Activated naive CD8-positive, alpha-beta T cell treated with anti-CD3 and anti-CD28 coated beads, Interleukin-2, amount 50 U/mL, for 24 hours (primary cell): ENCODE measurements at regions not wholly inside any gene's neighbourhood (a gene's known extent, or its start where the extent isn't known, plus 50 kb on each side); places are given as distances from the start of the nearest gene placed in this dataset.

Experiments
- ATAC-seq: fragments of 150-1000 bp; cut with Tn5 transposase; one replicate; pipeline ENCODE4 v1.10.0; 2021
- DNase-seq: peaks from one replicate; pipeline ENCODE4 v3.0.0; 2021
- H3K27ac Mint-ChIP-seq: one replicate; pipeline ENCODE4 v1.8.0; 2021; ENCODE audit warnings: mild to moderate bottlenecking, mixed read lengths
- H3K27me3 Mint-ChIP-seq: one replicate; pipeline ENCODE4 v1.8.0; 2021; ENCODE audit warnings: mixed read lengths
- H3K36me3 Mint-ChIP-seq: one replicate; pipeline ENCODE4 v1.8.0; 2021; ENCODE audit warnings: low read depth, mixed read lengths
- H3K4me1 Mint-ChIP-seq: one replicate; pipeline ENCODE4 v1.8.0; 2021; ENCODE audit warnings: mixed read lengths
- H3K4me3 Mint-ChIP-seq: one replicate; pipeline ENCODE4 v1.8.0; 2021; ENCODE audit warnings: mild to moderate bottlenecking, moderate library complexity, mixed read lengths
- H3K9me3 Mint-ChIP-seq: one replicate; pipeline ENCODE4 v1.8.0; 2021; ENCODE audit warnings: mixed read lengths

DNA sequence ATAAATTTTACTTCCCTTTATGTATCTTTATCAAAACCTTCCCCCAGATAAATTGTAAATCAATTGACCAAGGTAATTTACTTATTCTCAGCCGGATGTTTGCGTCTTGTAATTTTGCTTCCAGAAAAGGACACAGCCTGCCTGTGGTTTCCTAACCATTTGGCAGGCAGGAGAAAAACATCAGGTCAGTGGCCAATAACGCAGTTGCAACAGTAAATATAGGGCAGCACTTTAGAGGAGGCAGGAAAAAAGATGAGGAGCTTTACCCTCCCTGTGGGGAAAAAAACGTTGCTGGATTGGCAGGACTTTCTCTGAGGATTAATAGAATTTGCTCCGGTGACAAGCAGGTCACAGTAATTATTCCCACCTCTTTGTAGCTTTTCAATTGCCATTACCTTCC, 2618.1 kb downstream of the ARAP2 start:
- Mint-ChIP-seq H3K4me3 (no peak overlapping the region), H3K9me3 (peaks cover 22% of the 10 kb centered on the region), H3K27me3 (no peaks in the 10 kb centered on the region), H3K36me3 (no peaks in the 10 kb centered on the region), H3K4me1 (no peaks in the 10 kb centered on the region), H3K27ac (no peak overlapping the region)
- DNase-seq: no peak
- no peak for ATAC-seq

DNA sequence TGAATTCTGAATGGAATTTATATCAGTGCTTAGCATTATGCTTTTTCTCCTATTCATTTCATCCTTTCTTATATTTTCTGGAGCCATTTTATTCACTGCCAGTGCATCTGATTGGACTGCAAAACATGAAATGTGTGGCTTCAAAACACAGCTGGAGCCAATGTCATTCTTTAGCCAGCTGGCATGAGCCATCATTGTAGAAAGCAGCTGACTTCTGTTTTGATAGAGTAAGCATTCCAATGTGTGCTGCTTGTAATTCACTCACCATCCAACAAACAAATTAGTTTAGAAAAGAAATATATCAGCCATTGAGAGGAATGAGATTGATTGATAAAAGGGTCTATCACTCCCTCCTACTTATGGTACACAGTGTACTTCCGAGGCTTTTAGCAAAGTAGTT, 2616.0 kb downstream of the ARAP2 start:
- H3K27me3 Mint-ChIP-seq: no peaks in the 10 kb centered on the region
- ATAC-seq (no peak), DNase-seq (no peak)
- no peak overlapping the region for H3K4me3 Mint-ChIP-seq
- no peak overlapping the region for H3K27ac Mint-ChIP-seq
- H3K4me1 Mint-ChIP-seq: no peaks in the 10 kb centered on the region
- no peaks in the 10 kb centered on the region for H3K36me3 Mint-ChIP-seq
- H3K9me3 Mint-ChIP-seq: peaks cover 17% of the 10 kb centered on the region

DNA sequence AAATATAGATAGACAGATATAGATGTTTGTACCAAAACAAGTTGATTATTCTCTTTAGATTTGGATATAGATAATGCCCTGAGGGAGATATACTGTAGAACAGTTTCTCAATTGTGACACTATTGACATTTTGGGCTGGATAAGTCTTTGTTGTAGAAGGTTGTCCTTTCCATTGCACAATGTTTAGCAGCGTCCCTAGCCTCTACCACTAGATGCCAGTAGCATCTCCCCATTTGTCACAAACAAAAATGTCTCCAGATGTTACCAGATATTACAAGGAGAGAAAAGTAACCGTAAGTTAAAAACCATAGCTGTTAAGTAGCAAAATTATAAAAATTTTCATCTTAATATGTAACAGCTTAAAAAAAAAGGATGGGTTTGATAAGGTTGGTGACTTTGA, 2595.3 kb downstream of the ARAP2 start:
- peaks cover 15% of the 10 kb centered on the region for H3K9me3 Mint-ChIP-seq
- no peak overlapping the region for H3K4me3 Mint-ChIP-seq
- H3K36me3 Mint-ChIP-seq: no peaks in the 10 kb centered on the region
- ATAC-seq (no peak), DNase-seq (no peak)
- H3K27me3 Mint-ChIP-seq: no peaks in the 10 kb centered on the region
- no peak overlapping the region for H3K27ac Mint-ChIP-seq
- no peaks in the 10 kb centered on the region for H3K4me1 Mint-ChIP-seq

DNA sequence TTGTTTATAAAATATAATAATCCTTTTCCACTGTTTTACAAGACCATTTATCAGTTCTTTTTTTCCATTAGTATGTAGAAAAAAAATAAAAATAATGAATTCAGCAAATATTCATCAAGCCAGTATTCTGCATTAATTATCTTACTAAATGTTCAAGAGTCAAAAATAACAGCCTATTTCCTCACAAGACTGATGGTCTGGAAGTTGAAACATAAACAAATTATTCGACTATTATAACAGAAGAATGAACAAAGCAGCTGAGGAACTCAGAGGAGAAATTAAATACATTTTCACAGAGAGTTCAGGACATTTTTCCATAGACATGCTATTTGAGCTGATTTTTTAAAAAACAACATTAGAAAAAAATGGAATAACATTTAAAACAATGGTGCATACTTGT, 2594.8 kb downstream of the ARAP2 start:
- H3K4me1 Mint-ChIP-seq: no peaks in the 10 kb centered on the region
- ATAC-seq (no peak), DNase-seq (no peak)
- H3K27ac Mint-ChIP-seq: no peak overlapping the region
- no peak overlapping the region for H3K4me3 Mint-ChIP-seq
- H3K36me3 Mint-ChIP-seq: no peaks in the 10 kb centered on the region
- H3K9me3 Mint-ChIP-seq: peaks cover 15% of the 10 kb centered on the region
- H3K27me3 Mint-ChIP-seq: no peaks in the 10 kb centered on the region

DNA sequence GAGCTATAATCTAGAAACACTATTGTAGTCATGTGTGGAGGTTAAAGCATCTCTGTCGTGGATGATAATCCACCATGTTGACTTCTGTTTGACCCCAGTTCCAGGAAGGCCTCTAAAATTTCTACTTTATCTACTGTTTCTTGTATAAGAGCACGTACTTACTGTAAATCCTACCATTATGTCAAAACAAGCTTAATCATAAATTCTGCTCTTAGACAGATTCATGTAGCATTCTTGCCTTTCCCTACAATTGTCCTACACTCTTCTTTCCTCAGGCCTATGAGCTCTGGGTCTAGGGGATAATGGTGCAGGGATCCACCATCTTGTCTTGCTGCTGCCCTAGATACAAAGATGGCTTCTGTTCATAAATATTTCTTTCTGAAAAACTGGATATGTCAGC, 2594.3 kb downstream of the ARAP2 start:
- no peak overlapping the region for H3K27ac Mint-ChIP-seq
- DNase-seq (no peak), ATAC-seq (no peak)
- H3K9me3 Mint-ChIP-seq: peaks cover 15% of the 10 kb centered on the region
- H3K4me1 Mint-ChIP-seq: no peaks in the 10 kb centered on the region
- H3K36me3 Mint-ChIP-seq: no peaks in the 10 kb centered on the region
- H3K4me3 Mint-ChIP-seq: no peak overlapping the region
- no peaks in the 10 kb centered on the region for H3K27me3 Mint-ChIP-seq

DNA sequence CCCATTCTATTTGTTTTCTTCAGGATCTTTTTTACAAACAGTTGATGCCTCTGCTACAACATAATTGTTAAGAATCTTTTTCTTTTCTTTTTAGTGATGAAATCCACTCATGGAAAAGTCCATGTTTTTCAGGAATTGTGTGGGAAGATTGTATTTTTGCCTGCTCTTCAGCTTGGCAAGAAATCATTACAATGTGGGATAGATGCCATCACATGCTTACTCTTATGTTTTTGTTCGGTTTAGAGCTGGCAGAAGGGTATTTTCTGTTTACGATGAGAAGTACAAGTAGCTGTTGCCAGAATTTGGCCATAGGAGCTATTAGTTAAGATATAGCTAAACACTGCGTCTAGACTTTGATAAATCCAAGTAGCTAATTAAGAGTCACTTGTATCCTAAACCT, 2585.3 kb downstream of the ARAP2 start:
- no peak for ATAC-seq
- no peak for DNase-seq
- H3K4me3 Mint-ChIP-seq: no peak overlapping the region
- no peaks in the 10 kb centered on the region for H3K36me3 Mint-ChIP-seq
- no peaks in the 10 kb centered on the region for H3K4me1 Mint-ChIP-seq
- no peak overlapping the region for H3K27ac Mint-ChIP-seq
- no peaks in the 10 kb centered on the region for H3K27me3 Mint-ChIP-seq
- H3K9me3 Mint-ChIP-seq: peaks cover 19% of the 10 kb centered on the region

DNA sequence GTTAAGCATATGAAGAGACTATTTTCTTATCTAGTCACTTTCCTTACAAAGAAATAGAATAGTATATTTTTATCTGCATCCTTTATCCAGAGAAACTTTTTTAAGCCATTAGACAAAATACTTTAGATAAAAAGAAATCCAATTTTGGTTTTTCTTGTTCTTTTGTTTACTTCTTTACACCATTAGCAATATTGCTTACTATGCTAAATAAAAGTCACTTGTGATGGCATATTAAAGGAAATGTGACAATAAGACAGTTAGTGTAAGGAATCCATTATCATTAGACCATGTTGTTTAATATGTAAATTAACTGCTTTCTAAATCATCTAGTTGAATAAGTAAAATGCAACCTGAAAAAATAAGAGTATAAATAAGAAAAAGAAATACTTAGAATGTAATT, 2582.7 kb downstream of the ARAP2 start:
- ATAC-seq (no peak), DNase-seq (no peak)
- Mint-ChIP-seq H3K4me1 (no peaks in the 10 kb centered on the region), H3K9me3 (peaks cover 40% of the 10 kb centered on the region), H3K27ac (no peak overlapping the region), H3K36me3 (no peaks in the 10 kb centered on the region), H3K27me3 (no peaks in the 10 kb centered on the region), H3K4me3 (no peak overlapping the region)

DNA sequence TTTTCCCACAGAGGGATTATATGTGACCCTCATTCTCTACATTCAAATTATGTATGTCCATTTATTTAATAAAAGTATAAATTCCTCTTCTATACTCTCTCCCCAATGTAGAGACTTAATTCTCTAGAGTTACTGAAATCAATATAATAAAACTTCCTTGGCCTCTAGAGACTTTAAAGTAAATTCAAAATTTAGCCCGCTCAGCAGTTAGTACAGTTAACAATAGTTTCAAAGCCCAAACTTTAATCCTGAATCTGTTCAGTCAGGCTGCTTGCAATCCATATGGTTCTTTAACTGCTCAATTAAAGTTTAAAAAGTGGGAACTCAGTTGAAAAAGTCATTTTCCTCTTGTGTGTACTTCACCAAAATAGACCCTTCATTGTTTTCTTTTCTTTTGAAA, 2558.4 kb downstream of the ARAP2 start:
- Mint-ChIP-seq H3K27me3 (no peaks in the 10 kb centered on the region), H3K36me3 (no peaks in the 10 kb centered on the region), H3K4me3 (no peak overlapping the region), H3K9me3 (peaks cover 13% of the 10 kb centered on the region), H3K4me1 (no peaks in the 10 kb centered on the region), H3K27ac (no peak overlapping the region)
- ATAC-seq (no peak), DNase-seq (no peak)

DNA sequence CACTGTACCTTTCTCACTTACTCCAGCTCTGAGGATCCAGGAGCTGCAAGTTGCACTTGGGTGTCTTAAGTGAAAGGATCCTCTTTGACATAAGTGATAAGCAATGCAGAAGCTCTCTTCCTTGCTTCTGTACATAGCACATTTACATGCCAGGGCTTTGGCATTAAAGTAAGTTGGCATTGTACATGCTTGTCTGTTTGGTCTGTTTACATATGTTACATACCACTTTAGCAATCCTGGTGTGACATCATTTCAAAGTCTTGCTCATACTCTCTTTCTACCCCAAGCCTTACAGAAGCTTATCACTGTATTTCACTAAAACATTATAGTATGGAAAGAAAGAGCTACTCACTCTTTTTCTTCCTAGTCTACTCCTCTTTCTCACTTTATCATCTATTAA, 2548.3 kb downstream of the ARAP2 start:
- H3K9me3 Mint-ChIP-seq: peaks cover 8% of the 10 kb centered on the region
- no peak overlapping the region for H3K27ac Mint-ChIP-seq
- H3K36me3 Mint-ChIP-seq: no peaks in the 10 kb centered on the region
- no peak overlapping the region for H3K4me3 Mint-ChIP-seq
- no peak for ATAC-seq
- no peaks in the 10 kb centered on the region for H3K4me1 Mint-ChIP-seq
- no peaks in the 10 kb centered on the region for H3K27me3 Mint-ChIP-seq
- DNase-seq: no peak

DNA sequence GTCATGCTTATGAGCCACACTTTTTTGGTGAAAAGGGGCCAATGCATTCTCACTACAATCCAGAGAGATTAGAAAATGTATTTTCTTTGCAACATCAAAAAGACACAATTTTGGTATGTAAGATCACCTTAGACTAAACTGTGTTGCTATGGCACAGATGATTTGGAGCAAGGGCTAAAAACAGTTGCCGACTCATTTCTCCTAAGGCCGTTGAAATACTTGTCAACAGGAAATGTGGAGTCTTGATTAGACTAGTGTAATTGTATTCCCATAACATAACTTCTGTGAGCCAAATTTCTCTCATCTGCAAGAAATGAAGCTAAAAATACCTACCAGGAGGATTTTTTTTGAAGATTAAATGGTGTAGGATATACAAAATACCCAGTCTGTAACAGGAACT, 2547.7 kb downstream of the ARAP2 start:
- H3K36me3 Mint-ChIP-seq: no peaks in the 10 kb centered on the region
- H3K27me3 Mint-ChIP-seq: no peaks in the 10 kb centered on the region
- ATAC-seq (no peak), DNase-seq (no peak)
- H3K4me1 Mint-ChIP-seq: no peaks in the 10 kb centered on the region
- peaks cover 9% of the 10 kb centered on the region for H3K9me3 Mint-ChIP-seq
- no peak overlapping the region for H3K4me3 Mint-ChIP-seq
- H3K27ac Mint-ChIP-seq: no peak overlapping the region

DNA sequence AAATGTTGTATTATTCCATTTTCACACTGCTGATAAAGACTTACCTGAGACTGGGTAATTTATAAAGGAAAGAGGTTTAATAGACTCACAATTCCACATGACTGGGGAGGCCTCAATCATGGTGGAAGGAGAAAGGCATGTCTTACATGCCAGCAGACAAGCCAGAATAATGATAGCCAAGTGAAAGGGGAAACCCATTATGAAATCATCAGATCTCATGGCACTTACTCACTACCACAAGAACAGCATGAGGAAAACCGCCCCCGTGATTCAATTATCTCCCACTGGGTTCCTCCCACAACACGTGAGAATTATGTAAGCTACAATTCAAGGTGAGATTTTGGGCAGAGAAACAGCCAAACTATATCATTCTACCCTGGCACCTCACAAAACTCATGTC, 2535.1 kb downstream of the ARAP2 start:
- Mint-ChIP-seq H3K4me3 (no peak overlapping the region), H3K27me3 (no peaks in the 10 kb centered on the region), H3K9me3 (peaks cover 21% of the 10 kb centered on the region), H3K4me1 (no peaks in the 10 kb centered on the region), H3K36me3 (no peaks in the 10 kb centered on the region), H3K27ac (no peak overlapping the region)
- ATAC-seq (no peak), DNase-seq (no peak)

DNA sequence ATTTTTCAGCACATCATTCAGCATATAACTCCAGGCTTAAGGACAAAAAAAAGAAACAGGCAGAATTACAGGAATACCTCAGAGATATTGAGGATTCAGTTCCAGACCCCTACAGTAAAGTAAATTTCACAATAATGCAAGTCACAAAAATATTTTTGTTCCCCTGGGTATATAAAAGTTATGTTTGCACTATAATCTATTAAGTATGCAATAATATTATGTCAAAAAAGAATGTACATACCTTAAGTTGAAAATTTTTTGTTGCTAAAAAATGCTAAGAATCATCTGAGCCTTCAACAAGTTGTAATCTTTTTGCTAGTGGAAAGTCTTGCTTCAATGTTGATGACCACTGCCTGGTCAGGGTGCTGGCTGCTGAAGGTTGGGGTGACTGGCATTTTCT, 2532.5 kb downstream of the ARAP2 start:
- ATAC-seq (no peak), DNase-seq (no peak)
- Mint-ChIP-seq H3K36me3 (no peaks in the 10 kb centered on the region), H3K4me3 (no peak overlapping the region), H3K27ac (no peak overlapping the region), H3K27me3 (no peaks in the 10 kb centered on the region), H3K9me3 (peaks cover 21% of the 10 kb centered on the region), H3K4me1 (no peaks in the 10 kb centered on the region)

DNA sequence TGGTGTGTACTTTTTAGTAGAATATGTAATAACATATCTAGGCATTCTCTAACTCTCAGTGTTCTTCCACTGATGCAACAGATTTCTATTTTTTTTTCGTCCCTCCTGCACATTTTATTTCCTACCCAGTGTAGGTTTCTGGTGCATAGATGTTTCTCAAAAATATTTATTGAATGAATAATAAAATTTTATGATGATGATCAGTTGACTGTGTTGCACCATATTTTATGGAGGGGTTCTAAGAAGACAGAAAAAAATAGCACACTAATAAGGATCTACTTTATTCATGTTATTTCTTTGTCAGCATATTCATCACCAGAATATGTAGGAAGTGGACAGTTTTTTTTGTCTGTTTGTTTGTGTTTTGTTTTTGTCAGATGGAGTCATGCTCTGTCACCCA, 2529.3 kb downstream of the ARAP2 start:
- Mint-ChIP-seq H3K9me3 (peaks cover 14% of the 10 kb centered on the region), H3K27ac (no peak overlapping the region), H3K4me3 (no peak overlapping the region), H3K27me3 (no peaks in the 10 kb centered on the region), H3K36me3 (no peaks in the 10 kb centered on the region), H3K4me1 (no peaks in the 10 kb centered on the region)
- no peak for ATAC-seq
- no peak for DNase-seq

DNA sequence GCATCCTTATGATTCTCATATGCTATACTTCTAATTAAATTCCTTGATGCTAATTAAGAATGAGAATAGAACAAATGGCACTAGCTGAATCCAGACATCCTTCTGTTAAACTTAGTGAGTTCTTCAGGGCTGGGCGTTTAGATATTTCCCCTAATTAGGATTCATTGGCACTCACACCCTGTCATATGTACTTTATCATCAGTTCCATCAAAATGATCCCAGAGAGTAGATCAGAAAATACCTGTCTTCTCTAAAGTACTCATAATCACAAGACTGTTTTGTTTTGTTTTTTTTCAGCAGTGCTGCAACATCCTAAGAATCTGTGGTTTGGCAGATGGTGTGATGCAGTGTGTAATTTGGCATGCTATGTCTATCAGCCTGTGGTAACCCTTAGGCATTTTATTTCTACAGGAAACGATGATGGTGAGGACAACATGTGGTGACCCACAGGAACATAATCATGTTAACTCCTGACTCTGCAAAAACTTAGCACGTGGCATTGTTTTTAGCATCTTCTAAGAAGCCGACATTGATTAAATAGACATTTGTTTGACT, 2528.4 kb downstream of the ARAP2 start:
- peaks cover 7% of the 10 kb centered on the region for H3K9me3 Mint-ChIP-seq
- DNase-seq: no peak
- no peak overlapping the region for H3K4me3 Mint-ChIP-seq

DNA sequence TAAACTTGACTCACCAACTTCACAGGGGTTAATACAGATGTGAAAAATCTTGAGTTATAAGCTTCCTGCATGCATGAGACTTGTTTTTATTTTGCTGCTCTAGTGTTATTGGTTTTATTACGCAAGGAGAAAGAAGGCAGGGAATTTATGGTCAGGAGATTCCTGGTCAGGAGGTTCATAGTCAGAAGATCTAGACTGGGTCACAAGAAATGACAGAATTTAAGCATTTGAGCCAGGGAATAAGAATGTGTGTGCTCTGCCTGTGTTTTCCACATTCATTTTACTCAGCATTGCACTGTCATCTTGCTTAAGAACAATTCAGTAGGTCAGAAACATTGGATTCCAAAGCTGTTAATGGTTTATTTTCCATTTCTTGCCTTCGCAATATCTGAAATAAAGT, 2522.1 kb downstream of the ARAP2 start:
- no peak overlapping the region for H3K4me3 Mint-ChIP-seq
- DNase-seq: no peak
- no peak for ATAC-seq
- H3K36me3 Mint-ChIP-seq: no peaks in the 10 kb centered on the region
- H3K9me3 Mint-ChIP-seq: peaks cover 8% of the 10 kb centered on the region
- no peaks in the 10 kb centered on the region for H3K4me1 Mint-ChIP-seq
- no peak overlapping the region for H3K27ac Mint-ChIP-seq
- no peaks in the 10 kb centered on the region for H3K27me3 Mint-ChIP-seq

More for the DNA sequence above, 2528.4 kb downstream of the ARAP2 start:
- no peak for ATAC-seq
- no peaks in the 10 kb centered on the region for H3K27me3 Mint-ChIP-seq
- no peaks in the 10 kb centered on the region for H3K4me1 Mint-ChIP-seq
- H3K36me3 Mint-ChIP-seq: no peaks in the 10 kb centered on the region
- H3K27ac Mint-ChIP-seq: no peak overlapping the region

DNA sequence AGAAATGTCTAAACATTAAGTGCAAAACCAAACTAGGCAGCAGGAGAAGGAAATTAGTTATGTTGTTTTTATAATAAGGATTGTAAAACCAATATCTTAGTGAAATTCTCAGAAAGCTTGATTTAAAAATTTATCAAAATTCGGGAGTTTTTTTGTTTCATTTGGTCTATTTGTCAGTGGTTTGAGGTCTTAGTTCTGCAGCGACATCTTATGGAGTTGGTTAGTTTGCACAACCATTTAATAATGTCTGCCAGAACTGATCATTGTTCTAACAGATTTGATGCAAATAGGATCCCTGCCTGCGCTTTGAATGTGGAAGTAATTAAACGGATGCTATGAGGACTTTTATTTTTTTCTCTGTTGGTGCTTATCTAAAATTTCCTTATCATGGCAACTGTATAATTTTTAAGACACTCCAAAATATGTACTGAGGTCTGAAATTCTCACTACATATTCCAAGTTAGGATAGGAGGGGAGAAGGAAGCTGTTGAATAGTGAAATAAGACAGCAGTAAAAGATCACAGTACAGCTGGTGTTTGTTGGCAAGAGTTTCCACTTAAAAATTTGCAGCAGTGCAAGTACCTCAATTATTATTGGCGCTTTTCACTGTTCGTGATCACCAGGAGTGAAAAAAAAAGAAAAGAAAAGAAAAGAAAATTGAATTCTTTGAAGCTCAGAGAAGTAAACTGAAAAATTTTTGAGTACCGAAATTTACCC, 2521.4 kb downstream of the ARAP2 start:
- Mint-ChIP-seq H3K4me1 (no peaks in the 10 kb centered on the region), H3K36me3 (no peaks in the 10 kb centered on the region), H3K27me3 (no peaks in the 10 kb centered on the region), H3K9me3 (peaks cover 3% of the 10 kb centered on the region), H3K4me3 (no peak overlapping the region), H3K27ac (no peak overlapping the region)
- DNase-seq (no peak), ATAC-seq (no peak)
